GM23338 (cell line): ENCODE measurements at regions not wholly inside any gene's neighbourhood (a gene's known extent, or its start where the extent isn't known, plus 50 kb on each side); places are given as distances from the start of the nearest gene placed in this dataset.

ENCODE experiments used
- CREB1 ChIP-seq: fragments of 250-450 bp; sonication (Bioruptor Pico); IDR thresholded peaks from 2 replicates; pipeline ENCODE4 v1.5.0; 2020; ENCODE audit warnings: low read depth, mild to moderate bottlenecking, moderate library complexity
- CTCF ChIP-seq, 2 experiments: fragments of 200-600 bp in 1 of 2; sonication (generic) in 1 of 2; conservative IDR thresholded peaks; 2 replicates each; pipeline versions ENCODE4 v1.5.1 to v1.6.1; 2016 to 2017; ENCODE audit warnings: antibody characterized with exemption in 2 of 2, low read depth in 2 of 2, mild to moderate bottlenecking in 2 of 2, moderate library complexity in 1 of 2
- ETS1 ChIP-seq: IDR thresholded peaks from 2 replicates; pipeline ENCODE4 v1.6.1; 2016; ENCODE audit warnings: antibody characterized with exemption
- EZH2 ChIP-seq: fragments of 200-600 bp; sonication (generic); IDR thresholded peaks from one replicate; pipeline ENCODE4 v1.8.0; 2017; ENCODE audit warnings: antibody characterized with exemption, mild to moderate bottlenecking, low read depth; ENCODE audit not compliant: unreplicated experiment
- JUNB ChIP-seq: IDR thresholded peaks from one replicate; pipeline ENCODE4 v1.6.1; 2016; ENCODE audit warnings: antibody characterized with exemption; ENCODE audit not compliant: unreplicated experiment
- POLR2AphosphoS5 ChIP-seq: IDR thresholded peaks from 2 replicates; pipeline ENCODE4 v1.6.1; 2016; ENCODE audit warnings: antibody characterized with exemption, low read depth
- REST ChIP-seq: IDR thresholded peaks from one replicate; pipeline ENCODE4 v1.6.1; 2018; ENCODE audit warnings: antibody characterized with exemption; ENCODE audit not compliant: unreplicated experiment
- ZNF331 ChIP-seq: fragments of 250-450 bp; sonication (Bioruptor Pico); IDR thresholded peaks from 2 replicates; pipeline ENCODE4 v1.5.0; 2020; ENCODE audit warnings: low read depth, mild to moderate bottlenecking, moderate library complexity
- ZNF462 ChIP-seq: fragments of 250-450 bp; sonication (Bioruptor Pico); IDR thresholded peaks from 2 replicates; pipeline ENCODE4 v1.5.0; 2020; ENCODE audit warnings: mild to moderate bottlenecking, moderate library complexity

- TF ChIP-seq EZH2 (no peak), CTCF (conservative IDR thresholded peaks at IDR 0.05; ENCODE audit: low read depth in 2 of 2) (no peak), POLR2AphosphoS5 (no peak), REST (no peak), ETS1 (no peak), ZNF462 (no peak), ZNF331 (CRISPR knock-in tag) (no peak), CREB1 (CRISPR knock-in tag) (no peak), JUNB (no peak)
Observed at GRCh38 chr12:105569886-105570285, 239.4 kb downstream of the C12orf75 start.
